ENCODE measurements at regions not wholly inside any gene's neighbourhood (a gene's known extent, or its start where the extent isn't known, plus 50 kb on each side); places are given as distances from the start of the nearest gene placed in this dataset.

DNA sequence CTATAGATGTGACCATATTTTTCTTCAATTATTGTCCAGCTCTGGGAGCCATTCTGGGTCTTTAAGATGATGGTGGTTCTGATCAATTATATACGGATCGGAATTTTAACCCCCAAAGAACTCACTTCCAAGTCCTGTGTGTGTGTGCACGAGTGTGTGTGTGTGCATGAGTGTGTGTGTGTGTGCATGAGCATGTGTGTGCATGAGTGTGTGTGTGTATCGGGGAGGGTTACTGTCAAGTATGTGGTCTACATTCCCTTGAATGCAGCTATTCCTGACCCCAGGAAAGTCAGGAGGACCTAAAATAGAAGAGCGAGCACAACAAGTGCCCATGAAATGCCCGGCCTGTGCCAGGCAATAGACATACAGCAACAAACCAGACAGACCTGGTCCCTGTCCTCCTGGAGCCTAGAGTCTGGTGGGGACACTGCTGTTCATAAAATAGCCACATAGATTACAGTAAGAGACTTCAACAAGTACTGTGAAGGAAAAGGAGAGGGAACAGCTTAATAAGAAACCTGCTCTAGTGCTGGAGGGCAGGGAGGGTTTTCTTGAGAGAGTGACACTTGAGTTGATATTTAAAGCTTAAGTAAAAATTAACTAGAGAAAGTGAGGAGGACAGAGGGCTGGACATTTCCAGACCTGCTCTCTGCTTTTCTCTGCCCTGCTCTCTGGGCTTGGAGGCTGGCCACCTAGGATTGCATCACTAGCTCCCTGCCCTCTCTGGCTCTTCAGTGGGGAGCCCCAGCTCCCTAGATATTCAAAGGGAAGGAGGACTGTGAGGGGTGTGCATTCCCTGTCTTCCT is 66.1 kb upstream of the SPON1 start:
- Histone ChIP-seq H3K9ac (ENCODE audit: insufficient read length, low read depth) (no peak overlapping the region), H3K36me3 (ENCODE audit: insufficient read depth, insufficient read length, low read length) (no peaks in the 10 kb centered on the region), H3K4me3 (ENCODE audit: insufficient read length, low read depth) (no peak overlapping the region), H3K4me1 (ENCODE audit: insufficient read depth, insufficient read length) (no peaks in the 10 kb centered on the region), H3K27me3 (ENCODE audit: insufficient read depth, insufficient read length) (no peaks in the 10 kb centered on the region), H3K9me3 (ENCODE audit: insufficient read depth, low read length) (no peaks in the 10 kb centered on the region)
- DNase-seq (ENCODE audit: low read depth, low spot score): no peak
- TF ChIP-seq SUZ12 (IDR thresholded peaks at IDR 0.05; ENCODE audit: extremely low read depth, insufficient read depth, insufficient read length) (no peak), ZNF274 (IDR thresholded peaks at IDR 0.05; ENCODE audit: low read depth, low read length) (no peak), YY1 (IDR thresholded peaks at IDR 0.05; ENCODE audit: insufficient read depth, insufficient read length) (no peak)

- H3K4me3 ChIP-seq (ENCODE audit: insufficient read length, low read depth): no peak overlapping the region
- H3K4me1 ChIP-seq (ENCODE audit: insufficient read depth, insufficient read length): no peaks in the 10 kb centered on the region
- no peak for DNase-seq (ENCODE audit: low read depth, low spot score)
- no peaks in the 10 kb centered on the region for H3K36me3 ChIP-seq (ENCODE audit: insufficient read depth, insufficient read length, low read length)
- H3K9me3 ChIP-seq (ENCODE audit: insufficient read depth, low read length): no peaks in the 10 kb centered on the region
- H3K27me3 ChIP-seq (ENCODE audit: insufficient read depth, insufficient read length): no peaks in the 10 kb centered on the region
- TF ChIP-seq ZNF274 (IDR thresholded peaks at IDR 0.05; ENCODE audit: low read depth, low read length): no peak
- H3K9ac ChIP-seq (ENCODE audit: insufficient read length, low read depth): no peak overlapping the region
These were observed 65.6 kb upstream of the SPON1 start for GRCh38 chr11:13896981-13897353.

DNA sequence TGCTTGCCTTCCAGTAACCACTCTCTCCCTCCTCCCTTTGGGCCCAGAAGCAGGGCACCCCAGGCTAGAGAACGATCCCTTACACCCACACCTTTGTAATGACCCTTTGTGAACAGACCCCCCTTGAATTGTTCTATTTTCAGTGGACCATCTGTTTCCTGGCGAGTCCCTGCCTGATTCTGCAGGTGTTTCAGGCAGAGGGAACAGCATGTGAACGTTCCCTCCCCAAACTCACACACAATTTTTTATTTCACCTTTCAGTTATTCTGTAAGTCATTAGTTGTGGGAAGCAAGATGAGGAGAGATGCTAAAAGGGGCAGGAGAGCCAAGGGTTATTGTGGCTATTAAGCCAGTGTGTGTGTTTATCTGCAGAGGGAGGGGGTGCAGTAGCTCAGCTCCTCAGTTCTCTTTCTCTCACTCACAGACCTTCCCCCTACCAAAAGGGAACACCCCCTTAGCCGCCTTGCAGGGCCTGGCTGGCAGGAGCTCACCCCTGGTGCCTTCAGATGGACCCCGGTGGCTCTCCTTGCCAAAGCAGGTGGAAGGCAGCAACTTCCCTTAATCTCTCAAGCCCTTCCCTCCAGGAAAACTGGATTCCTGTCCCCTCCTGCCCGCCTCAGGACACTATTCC is 64.8 kb upstream of the SPON1 start:
- H3K4me3 ChIP-seq (ENCODE audit: insufficient read length, low read depth): no peak overlapping the region
- H3K27me3 ChIP-seq (ENCODE audit: insufficient read depth, insufficient read length): no peaks in the 10 kb centered on the region
- no peak overlapping the region for H3K9ac ChIP-seq (ENCODE audit: insufficient read length, low read depth)
- DNase-seq (ENCODE audit: low read depth, low spot score): no peak
- no peaks in the 10 kb centered on the region for H3K36me3 ChIP-seq (ENCODE audit: insufficient read depth, insufficient read length, low read length)
- no peaks in the 10 kb centered on the region for H3K9me3 ChIP-seq (ENCODE audit: insufficient read depth, low read length)
- no peaks in the 10 kb centered on the region for H3K4me1 ChIP-seq (ENCODE audit: insufficient read depth, insufficient read length)
- TF ChIP-seq ZNF274 (IDR thresholded peaks at IDR 0.05; ENCODE audit: low read depth, low read length): no peak
- no peak for TF ChIP-seq YY1 (IDR thresholded peaks at IDR 0.05; ENCODE audit: insufficient read depth, insufficient read length)
- no peak for TF ChIP-seq SUZ12 (IDR thresholded peaks at IDR 0.05; ENCODE audit: extremely low read depth, insufficient read depth, insufficient read length)

DNA sequence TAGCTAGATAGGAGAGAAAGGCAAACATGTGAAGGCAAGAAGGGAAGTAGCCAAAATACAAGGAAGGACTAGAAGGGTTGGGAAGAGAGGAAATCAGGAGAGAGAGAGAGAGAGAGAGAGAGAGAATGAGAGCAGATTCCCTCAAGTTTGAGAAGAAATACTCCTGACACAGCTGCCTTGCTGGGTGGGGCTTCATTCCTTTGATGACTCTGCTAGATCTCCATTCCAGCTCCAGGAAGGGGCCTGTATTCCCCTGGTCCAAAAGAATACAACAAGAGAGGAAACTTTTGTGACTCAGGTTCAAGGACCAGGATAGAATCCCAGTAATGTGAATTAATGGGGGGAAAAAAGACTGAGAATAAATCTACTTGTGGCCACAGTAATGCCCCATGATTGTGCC is 62.9 kb upstream of the SPON1 start:
- Histone ChIP-seq H3K9ac (ENCODE audit: insufficient read length, low read depth) (no peak overlapping the region), H3K4me1 (ENCODE audit: insufficient read depth, insufficient read length) (no peaks in the 10 kb centered on the region), H3K4me3 (ENCODE audit: insufficient read length, low read depth) (no peak overlapping the region), H3K9me3 (ENCODE audit: insufficient read depth, low read length) (no peaks in the 10 kb centered on the region), H3K27me3 (ENCODE audit: insufficient read depth, insufficient read length) (no peaks in the 10 kb centered on the region), H3K36me3 (ENCODE audit: insufficient read depth, insufficient read length, low read length) (no peaks in the 10 kb centered on the region)
- no peak for TF ChIP-seq ZNF274 (IDR thresholded peaks at IDR 0.05; ENCODE audit: low read depth, low read length)
- TF ChIP-seq YY1 (IDR thresholded peaks at IDR 0.05; ENCODE audit: insufficient read depth, insufficient read length): no peak
- no peak for TF ChIP-seq SUZ12 (IDR thresholded peaks at IDR 0.05; ENCODE audit: extremely low read depth, insufficient read depth, insufficient read length)
- DNase-seq (ENCODE audit: low read depth, low spot score): no peak

GRCh38 chr11:13902523-13902922 is 60.0 kb upstream of the SPON1 start:
- H3K9me3 ChIP-seq (ENCODE audit: insufficient read depth, low read length): peaks cover 13% of the 10 kb centered on the region; the same call in 1 of the 2 replicates
- H3K4me3 ChIP-seq (ENCODE audit: insufficient read length, low read depth): no peak overlapping the region
- TF ChIP-seq YY1 (IDR thresholded peaks at IDR 0.05; ENCODE audit: insufficient read depth, insufficient read length): no peak
- no peak for TF ChIP-seq ZNF274 (IDR thresholded peaks at IDR 0.05; ENCODE audit: low read depth, low read length)
- TF ChIP-seq SUZ12 (IDR thresholded peaks at IDR 0.05; ENCODE audit: extremely low read depth, insufficient read depth, insufficient read length): no peak
- no peaks in the 10 kb centered on the region for H3K27me3 ChIP-seq (ENCODE audit: insufficient read depth, insufficient read length)
- no peak for DNase-seq (ENCODE audit: low read depth, low spot score)
- H3K4me1 ChIP-seq (ENCODE audit: insufficient read depth, insufficient read length): no peaks in the 10 kb centered on the region
- no peak overlapping the region for H3K9ac ChIP-seq (ENCODE audit: insufficient read length, low read depth)
- H3K36me3 ChIP-seq (ENCODE audit: insufficient read depth, insufficient read length, low read length): no peaks in the 10 kb centered on the region

GRCh38 chr11:13905137-13905781 is 57.3 kb upstream of the SPON1 start:
- Histone ChIP-seq H3K36me3 (ENCODE audit: insufficient read depth, insufficient read length, low read length) (no peaks in the 10 kb centered on the region), H3K27me3 (ENCODE audit: insufficient read depth, insufficient read length) (no peaks in the 10 kb centered on the region), H3K9ac (ENCODE audit: insufficient read length, low read depth) (no peak overlapping the region), H3K4me3 (ENCODE audit: insufficient read length, low read depth) (no peak overlapping the region), H3K9me3 (ENCODE audit: insufficient read depth, low read length) (peaks cover 13% of the 10 kb centered on the region), H3K4me1 (ENCODE audit: insufficient read depth, insufficient read length) (no peaks in the 10 kb centered on the region)
- no peak for DNase-seq (ENCODE audit: low read depth, low spot score)
- TF ChIP-seq SUZ12 (IDR thresholded peaks at IDR 0.05; ENCODE audit: extremely low read depth, insufficient read depth, insufficient read length): no peak
- no peak for TF ChIP-seq YY1 (IDR thresholded peaks at IDR 0.05; ENCODE audit: insufficient read depth, insufficient read length)
- no peak for TF ChIP-seq ZNF274 (IDR thresholded peaks at IDR 0.05; ENCODE audit: low read depth, low read length)

- Histone ChIP-seq H3K4me1 (ENCODE audit: insufficient read depth, insufficient read length) (no peaks in the 10 kb centered on the region), H3K4me3 (ENCODE audit: insufficient read length, low read depth) (no peak overlapping the region), H3K9me3 (ENCODE audit: insufficient read depth, low read length) (peaks cover 13% of the 10 kb centered on the region), H3K36me3 (ENCODE audit: insufficient read depth, insufficient read length, low read length) (no peaks in the 10 kb centered on the region), H3K27me3 (ENCODE audit: insufficient read depth, insufficient read length) (no peaks in the 10 kb centered on the region), H3K9ac (ENCODE audit: insufficient read length, low read depth) (no peak overlapping the region)
- no peak for DNase-seq (ENCODE audit: low read depth, low spot score)
- TF ChIP-seq SUZ12 (IDR thresholded peaks at IDR 0.05; ENCODE audit: extremely low read depth, insufficient read depth, insufficient read length) (no peak), ZNF274 (IDR thresholded peaks at IDR 0.05; ENCODE audit: low read depth, low read length) (no peak), YY1 (IDR thresholded peaks at IDR 0.05; ENCODE audit: insufficient read depth, insufficient read length) (no peak)
These were observed 54.8 kb upstream of the SPON1 start for GRCh38 chr11:13907678-13908077.
